ENCODE measurements at regions not wholly inside any gene's neighbourhood (a gene's known extent, or its start where the extent isn't known, plus 50 kb on each side); places are given as distances from the start of the nearest gene placed in this dataset.
A peak's percentile ranks its signal among the peaks of the same experiment; 100 is the strongest.

DNA sequence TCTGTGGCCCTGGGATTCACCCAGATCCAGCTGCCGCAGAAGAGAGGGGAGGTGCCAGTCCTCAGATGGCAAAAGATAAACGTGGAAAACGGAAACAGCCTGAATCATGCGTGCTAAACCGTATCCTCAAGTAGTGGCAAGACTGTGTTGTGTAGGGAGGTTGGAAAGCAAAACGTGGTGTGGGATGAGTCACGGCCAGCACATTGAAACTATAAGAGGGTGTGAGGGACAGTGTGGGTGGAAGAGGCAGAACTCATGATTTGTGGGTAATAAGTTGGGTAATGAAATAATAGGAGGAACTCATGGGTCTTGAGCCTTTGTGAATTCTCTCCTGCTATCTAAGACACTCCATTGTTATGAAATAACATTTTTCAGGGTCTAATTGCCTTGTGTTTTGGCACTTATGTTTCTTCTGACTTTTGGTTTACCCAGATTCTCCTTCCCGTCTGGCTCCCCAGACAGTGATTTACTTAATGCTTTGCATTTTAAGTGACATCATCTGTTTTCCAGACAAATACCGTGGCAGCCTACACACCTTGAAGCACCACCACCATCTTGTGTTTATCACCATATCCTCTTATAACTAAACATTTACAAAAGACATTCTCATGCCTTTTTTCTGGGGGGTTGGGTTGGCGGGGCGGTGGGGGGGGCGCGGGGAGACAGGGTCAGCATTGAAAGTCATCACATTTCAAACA is 62.3 kb upstream of the PTCSC3 start:
- no peaks in the 10 kb centered on the region for H4K20me1 ChIP-seq (ENCODE audit: insufficient read depth, poor library complexity, severe bottlenecking)
- H3K36me3 ChIP-seq (replicated peaks; ENCODE audit: insufficient read depth, low read depth), result no peaks in the 10 kb centered on the region
- H3K4me3 ChIP-seq, result no peak overlapping the region
- 75% methylated on average over 13 of the region's 13 CpGs for WGBS (ENCODE audit: low lambda C conversion rate, missing lambda C conversion rate)
- H3K79me2 ChIP-seq, result no peaks in the 10 kb centered on the region
- DNase-seq (ENCODE audit: low spot score), result no peak
- TF ChIP-seq EZH2 (IDR thresholded peaks at IDR 0.05; ENCODE audit: borderline replicate concordance) (no peak), EZH2phosphoT487 (IDR thresholded peaks at IDR 0.05; ENCODE audit: low read depth, severe bottlenecking, unreplicated experiment) (no peak)
- TF ChIP-seq, protein P1, sequence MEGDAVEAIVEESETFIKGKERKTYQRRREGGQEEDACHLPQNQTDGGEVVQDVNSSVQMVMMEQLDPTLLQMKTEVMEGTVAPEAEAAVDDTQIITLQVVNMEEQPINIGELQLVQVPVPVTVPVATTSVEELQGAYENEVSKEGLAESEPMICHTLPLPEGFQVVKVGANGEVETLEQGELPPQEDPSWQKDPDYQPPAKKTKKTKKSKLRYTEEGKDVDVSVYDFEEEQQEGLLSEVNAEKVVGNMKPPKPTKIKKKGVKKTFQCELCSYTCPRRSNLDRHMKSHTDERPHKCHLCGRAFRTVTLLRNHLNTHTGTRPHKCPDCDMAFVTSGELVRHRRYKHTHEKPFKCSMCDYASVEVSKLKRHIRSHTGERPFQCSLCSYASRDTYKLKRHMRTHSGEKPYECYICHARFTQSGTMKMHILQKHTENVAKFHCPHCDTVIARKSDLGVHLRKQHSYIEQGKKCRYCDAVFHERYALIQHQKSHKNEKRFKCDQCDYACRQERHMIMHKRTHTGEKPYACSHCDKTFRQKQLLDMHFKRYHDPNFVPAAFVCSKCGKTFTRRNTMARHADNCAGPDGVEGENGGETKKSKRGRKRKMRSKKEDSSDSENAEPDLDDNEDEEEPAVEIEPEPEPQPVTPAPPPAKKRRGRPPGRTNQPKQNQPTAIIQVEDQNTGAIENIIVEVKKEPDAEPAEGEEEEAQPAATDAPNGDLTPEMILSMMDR (IDR thresholded peaks at IDR 0.05; ENCODE audit: poor library complexity), result no peak
- H3K27ac ChIP-seq, result no peak overlapping the region
- no peaks in the 10 kb centered on the region for H3K9me3 ChIP-seq (ENCODE audit: low read depth)
- H2AFZ ChIP-seq, result no peak overlapping the region
- H3K9me2 ChIP-seq (replicated peaks; ENCODE audit: insufficient read depth), result no peaks in the 10 kb centered on the region
- no peaks in the 10 kb centered on the region for H3K27me3 ChIP-seq
- H3K4me1 ChIP-seq (ENCODE audit: insufficient read depth), result peaks cover 13% of the 10 kb centered on the region
- no peak overlapping the region for H3K4me2 ChIP-seq

DNA sequence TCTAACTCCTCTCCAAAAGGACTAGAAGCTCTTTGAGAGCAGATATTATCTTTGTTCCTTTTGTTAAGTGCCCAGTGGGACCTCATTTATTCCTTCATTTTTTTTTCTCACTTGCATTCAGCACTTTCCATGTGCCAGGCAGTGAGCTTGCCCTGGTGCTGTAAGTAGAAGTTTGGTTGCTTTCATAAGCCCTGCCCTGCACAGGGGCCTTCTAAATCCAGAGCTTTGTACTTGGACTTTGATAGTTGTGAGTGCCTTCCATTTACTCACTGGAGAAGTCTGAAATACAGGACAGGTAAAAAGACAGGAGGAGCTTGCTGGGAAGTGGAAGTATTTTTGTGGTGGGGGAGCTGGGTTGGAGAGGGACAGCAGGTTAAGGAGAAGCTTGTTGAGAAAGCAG is 56.7 kb upstream of the PTCSC3 start:
- DNase-seq (ENCODE audit: low spot score), result no peak
- H3K4me2 ChIP-seq, result no peak overlapping the region
- H3K9me2 ChIP-seq (replicated peaks; ENCODE audit: insufficient read depth), result no peaks in the 10 kb centered on the region
- TF ChIP-seq, protein P1 (IDR thresholded peaks at IDR 0.05; ENCODE audit: poor library complexity), result no peak
- H3K36me3 ChIP-seq (replicated peaks; ENCODE audit: insufficient read depth, low read depth), result no peaks in the 10 kb centered on the region
- no peak overlapping the region for H3K4me3 ChIP-seq
- no peaks in the 10 kb centered on the region for H3K79me2 ChIP-seq
- no peaks in the 10 kb centered on the region for H3K9me3 ChIP-seq (ENCODE audit: low read depth)
- no peak overlapping the region for H3K27ac ChIP-seq
- no peaks in the 10 kb centered on the region for H3K27me3 ChIP-seq
- no peaks in the 10 kb centered on the region for H4K20me1 ChIP-seq (ENCODE audit: insufficient read depth, poor library complexity, severe bottlenecking)
- no peak overlapping the region for H2AFZ ChIP-seq
- H3K4me1 ChIP-seq (ENCODE audit: insufficient read depth), result peaks cover 24% of the 10 kb centered on the region

DNA sequence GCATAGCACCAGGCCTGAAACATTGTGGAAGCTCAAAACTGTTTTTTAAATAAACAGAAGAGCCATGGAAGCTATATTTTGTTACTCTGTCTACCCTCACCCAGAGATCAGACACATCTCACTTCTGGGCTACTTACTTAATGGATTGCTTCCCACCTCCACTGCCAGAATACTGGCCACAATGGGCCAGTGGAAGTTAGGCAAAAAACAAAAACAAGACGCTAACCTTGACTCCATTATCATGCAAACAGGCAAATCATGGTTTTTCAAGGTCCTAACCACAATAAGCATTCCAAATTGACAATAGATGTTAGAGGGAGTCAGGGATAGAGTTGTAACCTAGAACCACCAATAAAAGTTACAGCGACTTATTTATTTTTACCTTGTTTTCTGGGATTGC is 52.7 kb upstream of the PTCSC3 start:
- no peaks in the 10 kb centered on the region for H3K27me3 ChIP-seq
- H3K36me3 ChIP-seq (replicated peaks; ENCODE audit: insufficient read depth, low read depth), result no peaks in the 10 kb centered on the region
- no peak overlapping the region for H3K27ac ChIP-seq
- no peak overlapping the region for H2AFZ ChIP-seq
- no peak for DNase-seq (ENCODE audit: low spot score)
- TF ChIP-seq EZH2 (IDR thresholded peaks at IDR 0.05; ENCODE audit: borderline replicate concordance) (no peak), EZH2phosphoT487 (IDR thresholded peaks at IDR 0.05; ENCODE audit: low read depth, severe bottlenecking, unreplicated experiment) (no peak)
- TF ChIP-seq, protein P1 (IDR thresholded peaks at IDR 0.05; ENCODE audit: poor library complexity), result no peak
- H3K9me2 ChIP-seq (replicated peaks; ENCODE audit: insufficient read depth), result no peaks in the 10 kb centered on the region
- WGBS (ENCODE audit: low lambda C conversion rate, missing lambda C conversion rate), result 80% methylated on average over 2 of the region's 2 CpGs
- no peaks in the 10 kb centered on the region for H3K79me2 ChIP-seq
- H3K4me2 ChIP-seq, result no peak overlapping the region
- H3K4me1 ChIP-seq (ENCODE audit: insufficient read depth), result peaks cover 21% of the 10 kb centered on the region
- H4K20me1 ChIP-seq (ENCODE audit: insufficient read depth, poor library complexity, severe bottlenecking), result no peaks in the 10 kb centered on the region
- H3K9me3 ChIP-seq (ENCODE audit: low read depth), result no peaks in the 10 kb centered on the region
- no peak overlapping the region for H3K4me3 ChIP-seq

DNA sequence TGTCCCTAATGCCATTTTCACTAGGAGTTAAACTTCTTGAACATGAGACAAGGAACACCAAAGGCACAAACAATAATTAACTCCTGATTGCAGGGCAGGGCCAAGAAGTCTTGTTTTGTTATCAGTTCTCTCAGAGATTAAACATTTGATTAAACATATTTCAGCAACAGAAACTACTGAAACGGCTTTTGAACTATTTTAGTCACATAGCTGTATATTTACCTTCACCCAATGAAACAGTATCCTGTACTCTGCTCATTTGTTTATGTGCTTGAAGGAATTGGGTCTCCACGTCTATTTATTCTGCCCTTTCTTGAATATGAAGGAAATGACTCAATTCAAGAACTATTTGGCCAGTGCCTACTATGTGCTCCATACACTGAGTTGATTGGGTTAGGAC is 51.3 kb upstream of the PTCSC3 start:
- Histone ChIP-seq H3K4me3 (no peak overlapping the region), H3K4me1 (ENCODE audit: insufficient read depth) (peaks cover 14% of the 10 kb centered on the region), H3K4me2 (peak overlapping the region; percentile 0), H3K27me3 (no peaks in the 10 kb centered on the region), H3K79me2 (no peaks in the 10 kb centered on the region), H3K9me2 (replicated peaks; ENCODE audit: insufficient read depth) (no peaks in the 10 kb centered on the region), H3K36me3 (replicated peaks; ENCODE audit: insufficient read depth, low read depth) (no peaks in the 10 kb centered on the region), H4K20me1 (ENCODE audit: insufficient read depth, poor library complexity, severe bottlenecking) (no peaks in the 10 kb centered on the region), H3K27ac (peak overlapping the region; percentile 84), H3K9me3 (ENCODE audit: low read depth) (no peaks in the 10 kb centered on the region), H2AFZ (no peak overlapping the region)
- DNase-seq (ENCODE audit: low spot score), result no peak
- TF ChIP-seq, protein P1 (IDR thresholded peaks at IDR 0.05; ENCODE audit: poor library complexity), result no peak
- TF ChIP-seq EZH2phosphoT487 (IDR thresholded peaks at IDR 0.05; ENCODE audit: low read depth, severe bottlenecking, unreplicated experiment) (no peak), EZH2 (IDR thresholded peaks at IDR 0.05; ENCODE audit: borderline replicate concordance) (no peak)
- WGBS (ENCODE audit: low lambda C conversion rate, missing lambda C conversion rate), result 16% methylated on average over 2 of the region's 2 CpGs
